HEK293 (cell line): ENCODE measurements at regions not wholly inside any gene's neighbourhood (a gene's known extent, or its start where the extent isn't known, plus 50 kb on each side); places are given as distances from the start of the nearest gene placed in this dataset.

ENCODE experiments used
- CTCF ChIA-PET: fragments of 350-600 bp; formaldehyde crosslinking; extraction: SDS; loops from one replicate; lab custom pipeline; 2021; ENCODE audit warnings: antibody characterized with exemption; lab: Yijun Ruan, JAX
- POLR2A ChIA-PET: fragments of 300-600 bp; formaldehyde crosslinking; extraction: SDS; loops from one replicate; lab custom pipeline; 2020; ENCODE audit warnings: antibody characterized with exemption, inconsistent platforms; lab: Yijun Ruan, JAX
- H3K27ac ChIP-seq: fragments of 200-500 bp; sonication (Bioruptor generic); 2 replicates; pipeline ENCODE4 v1.5.1; 2014; ENCODE audit warnings: low read depth, low read length, control low read depth, inconsistent platforms; ENCODE audit errors: extremely low read depth
- H3K36me3 ChIP-seq, 2 experiments: fragments of 200-500 bp in 1 of 2; sonication (Bioruptor generic) in 1 of 2; 1 replicate in 1 of 2; 2 replicates in 1 of 2; pipeline ENCODE4 v1.5.1; 2014 to 2017; ENCODE audit warnings: inconsistent platforms in 2 of 2, low read length in 2 of 2; ENCODE audit not compliant: control insufficient read depth in 2 of 2, insufficient read depth in 1 of 2
- H3K4me1 ChIP-seq: fragments of 200-500 bp; sonication (Bioruptor generic); 2 replicates; pipeline ENCODE4 v1.5.1; 2014; ENCODE audit warnings: mild to moderate bottlenecking, low read length, inconsistent platforms; ENCODE audit not compliant: control insufficient read depth, insufficient read depth
- H3K4me3 ChIP-seq: 2 replicates; pipeline ENCODE4 v1.5.1; 2011; ENCODE audit warnings: low read depth, mild to moderate bottlenecking, control low read depth, low read length, moderate library complexity
- H3K9me3 ChIP-seq: fragments of 200-500 bp; sonication (Bioruptor generic); 2 replicates; pipeline ENCODE4 v1.5.1; 2014; ENCODE audit warnings: low read depth, low read length, inconsistent platforms; ENCODE audit not compliant: control insufficient read depth, insufficient read depth
- HOXD13 ChIP-seq: sonication (generic); formaldehyde crosslinking; IDR thresholded peaks from 2 replicates; pipeline ENCODE4 v1.8.0; 2022; ENCODE audit warnings: missing genetic modification reagents, borderline replicate concordance
- KLF10 ChIP-seq: fragments of 450-650 bp; IDR thresholded peaks from 2 replicates; pipeline ENCODE4 v1.5.1; 2018; ENCODE audit warnings: missing biosample characterization, mild to moderate bottlenecking, missing genetic modification characterization
- KLF7 ChIP-seq: fragments of 450-650 bp; formaldehyde crosslinking; IDR thresholded peaks from 2 replicates; pipeline ENCODE4 v1.5.1; 2016; ENCODE audit warnings: missing biosample characterization, missing genetic modification characterization, borderline replicate concordance
- SCRT1 ChIP-seq: fragments of 450-650 bp; formaldehyde crosslinking; IDR thresholded peaks from 2 replicates; pipeline ENCODE4 v1.5.1; 2016; ENCODE audit warnings: missing biosample characterization, missing genetic modification characterization, borderline replicate concordance
- SCRT2 ChIP-seq: fragments of 450-650 bp; formaldehyde crosslinking; IDR thresholded peaks from 2 replicates; pipeline ENCODE4 v1.5.1; 2016; ENCODE audit warnings: missing biosample characterization, missing genetic modification characterization
- ZBTB20 ChIP-seq: fragments of 450-650 bp; formaldehyde crosslinking; IDR thresholded peaks from 2 replicates; pipeline ENCODE4 v1.5.1; 2016; ENCODE audit warnings: missing biosample characterization, missing genetic modification characterization
- ZEB2 ChIP-seq: fragments of 450-650 bp; formaldehyde crosslinking; IDR thresholded peaks from 2 replicates; pipeline ENCODE4 v1.5.1; 2016; ENCODE audit warnings: missing biosample characterization, missing genetic modification characterization
- ZFHX2 ChIP-seq: fragments of 450-650 bp; formaldehyde crosslinking; conservative IDR thresholded peaks from 2 replicates; pipeline ENCODE4 v1.5.1; 2016; ENCODE audit warnings: missing biosample characterization, missing genetic modification characterization
- ZFP37 ChIP-seq: fragments of 450-650 bp; formaldehyde crosslinking; IDR thresholded peaks from 2 replicates; pipeline ENCODE4 v1.5.1; 2016; ENCODE audit warnings: missing biosample characterization, missing genetic modification characterization
- ZNF140 ChIP-seq: fragments of 450-650 bp; formaldehyde crosslinking; IDR thresholded peaks from 2 replicates; pipeline ENCODE4 v1.5.1; 2016; ENCODE audit warnings: missing biosample characterization, missing genetic modification characterization
- ZNF157 ChIP-seq: fragments of 450-650 bp; formaldehyde crosslinking; IDR thresholded peaks from 2 replicates; pipeline ENCODE4 v1.5.1; 2016; ENCODE audit warnings: missing biosample characterization, missing genetic modification characterization
- ZNF366 ChIP-seq: fragments of 450-650 bp; formaldehyde crosslinking; conservative IDR thresholded peaks from 2 replicates; pipeline ENCODE4 v1.5.1; 2016; ENCODE audit warnings: missing biosample characterization, missing genetic modification characterization
- ZNF560 ChIP-seq: fragments of 450-650 bp; formaldehyde crosslinking; IDR thresholded peaks from 2 replicates; pipeline ENCODE4 v1.5.1; 2017; ENCODE audit warnings: missing biosample characterization, missing genetic modification characterization, borderline replicate concordance
- ZNF629 ChIP-seq: fragments of 450-650 bp; formaldehyde crosslinking; IDR thresholded peaks from 2 replicates; pipeline ENCODE4 v1.5.1; 2017; ENCODE audit warnings: missing biosample characterization, missing genetic modification characterization
- TF ChIP-seq, protein P1 (sequence below): fragments of 450-650 bp; formaldehyde crosslinking; IDR thresholded peaks from 2 replicates; pipeline ENCODE4 v1.5.1; 2017; ENCODE audit warnings: missing biosample characterization, missing genetic modification characterization
- TF ChIP-seq, protein P2 (sequence below): fragments of 450-650 bp; formaldehyde crosslinking; IDR thresholded peaks from 2 replicates; pipeline ENCODE4 v1.5.1; 2016; ENCODE audit warnings: missing biosample characterization, missing genetic modification characterization
- TF ChIP-seq, protein P3 (sequence below): sonication (generic); formaldehyde crosslinking; IDR thresholded peaks from 2 replicates; pipeline ENCODE4 v1.8.1; 2022; ENCODE audit warnings: mild to moderate bottlenecking, moderate library complexity, missing genetic modification reagents

DNA sequence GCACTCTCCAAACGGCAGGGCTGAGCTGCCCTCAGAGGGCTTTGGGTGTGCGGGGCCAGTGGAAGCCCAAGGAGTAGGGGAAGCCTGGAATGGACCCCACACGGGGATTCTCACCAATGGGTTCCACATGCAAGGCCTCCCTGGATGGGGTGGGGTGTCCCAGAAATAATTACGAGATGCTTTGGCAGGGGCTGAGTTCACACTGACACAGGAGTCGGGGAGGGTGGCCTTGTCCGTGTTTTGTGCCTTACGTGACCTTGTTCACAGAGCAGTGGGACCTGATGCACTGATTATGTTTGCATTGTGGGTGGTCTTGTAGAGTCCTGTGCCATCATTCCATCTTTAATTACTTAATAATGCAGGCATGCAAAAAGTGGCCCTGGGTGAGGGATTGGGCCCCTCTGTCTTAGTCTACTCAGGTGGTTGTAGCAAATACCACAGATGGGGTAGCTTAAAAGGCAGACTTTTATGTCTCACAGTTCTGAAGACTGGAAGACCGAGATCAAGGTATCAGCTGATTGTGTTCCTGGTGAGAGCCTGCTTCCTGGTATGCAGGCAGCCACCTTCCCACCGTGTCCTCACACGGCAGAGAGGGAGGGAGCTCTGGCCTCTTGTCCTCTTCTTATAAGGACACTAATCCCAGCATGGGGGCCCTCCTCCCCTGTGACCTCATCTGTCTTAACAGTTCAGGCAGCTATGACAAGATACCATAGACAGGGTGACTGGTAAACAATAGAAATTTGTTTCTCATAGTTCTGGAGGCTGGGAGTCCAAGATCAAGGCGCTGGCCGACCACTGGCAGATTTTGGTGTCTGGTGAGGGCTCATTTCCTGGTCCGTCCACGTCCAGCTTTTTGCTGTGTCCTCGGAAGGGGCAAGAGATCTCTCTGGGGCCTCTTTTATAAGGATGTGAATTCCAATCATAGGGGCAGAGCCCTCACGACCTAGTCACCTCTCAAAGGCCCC lies 239.4 kb downstream of the IRF8 start:
- TF ChIP-seq HOXD13 (CRISPR knock-in tag) (no peak), KLF10 (tag by site-specific recombination) (no peak), ZBTB20 (tag by site-specific recombination) (no peak), ZNF140 (tag by site-specific recombination) (no peak), KLF7 (no peak), ZNF629 (tag by site-specific recombination) (no peak)
- TF ChIP-seq, protein P1, sequence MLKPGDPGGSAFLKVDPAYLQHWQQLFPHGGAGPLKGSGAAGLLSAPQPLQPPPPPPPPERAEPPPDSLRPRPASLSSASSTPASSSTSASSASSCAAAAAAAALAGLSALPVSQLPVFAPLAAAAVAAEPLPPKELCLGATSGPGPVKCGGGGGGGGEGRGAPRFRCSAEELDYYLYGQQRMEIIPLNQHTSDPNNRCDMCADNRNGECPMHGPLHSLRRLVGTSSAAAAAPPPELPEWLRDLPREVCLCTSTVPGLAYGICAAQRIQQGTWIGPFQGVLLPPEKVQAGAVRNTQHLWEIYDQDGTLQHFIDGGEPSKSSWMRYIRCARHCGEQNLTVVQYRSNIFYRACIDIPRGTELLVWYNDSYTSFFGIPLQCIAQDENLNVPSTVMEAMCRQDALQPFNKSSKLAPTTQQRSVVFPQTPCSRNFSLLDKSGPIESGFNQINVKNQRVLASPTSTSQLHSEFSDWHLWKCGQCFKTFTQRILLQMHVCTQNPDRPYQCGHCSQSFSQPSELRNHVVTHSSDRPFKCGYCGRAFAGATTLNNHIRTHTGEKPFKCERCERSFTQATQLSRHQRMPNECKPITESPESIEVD (tag by site-specific recombination): no peak
- Histone ChIP-seq H3K27ac (no peak overlapping the region), H3K9me3 (no peaks in the 10 kb centered on the region), H3K4me1 (no peaks in the 10 kb centered on the region), H3K4me3 (no peak overlapping the region), H3K36me3 (no peaks in the 10 kb centered on the region)
- ChIA-PET POLR2A (no interaction called here), CTCF (no interaction called here)

DNA sequence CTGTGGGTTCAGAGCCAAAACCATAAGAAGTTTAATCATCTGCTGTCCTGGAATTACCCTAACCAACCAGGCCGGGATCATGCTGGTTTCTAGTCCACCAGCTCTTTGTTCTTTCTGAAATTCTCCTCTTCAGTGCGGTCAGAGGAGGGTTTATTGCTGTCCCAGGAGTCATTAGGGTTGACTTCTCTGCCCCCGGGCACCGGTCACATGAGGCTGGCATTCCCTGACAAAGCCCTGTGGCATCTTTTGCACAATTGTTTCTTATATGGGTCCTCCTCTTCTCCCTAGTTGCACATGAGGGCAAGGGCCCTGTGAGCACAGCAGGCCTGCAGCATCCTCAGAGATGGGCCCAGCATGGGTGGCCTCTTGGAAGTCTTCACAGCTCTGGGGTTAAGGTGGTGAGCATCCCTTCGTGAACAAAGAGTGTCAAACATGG lies 243.9 kb downstream of the IRF8 start:
- Histone ChIP-seq H3K9me3 (no peaks in the 10 kb centered on the region), H3K4me3 (no peak overlapping the region), H3K36me3 (no peaks in the 10 kb centered on the region), H3K27ac (no peak overlapping the region), H3K4me1 (no peaks in the 10 kb centered on the region)
- ChIA-PET CTCF (interaction anchor here (0.6 kb wide), 1 partner anchor 198 kb away, joined by 3 read pairs; no protein-coding TSS in a partner anchor), POLR2A (no interaction called here)
- TF ChIP-seq, protein P2, sequence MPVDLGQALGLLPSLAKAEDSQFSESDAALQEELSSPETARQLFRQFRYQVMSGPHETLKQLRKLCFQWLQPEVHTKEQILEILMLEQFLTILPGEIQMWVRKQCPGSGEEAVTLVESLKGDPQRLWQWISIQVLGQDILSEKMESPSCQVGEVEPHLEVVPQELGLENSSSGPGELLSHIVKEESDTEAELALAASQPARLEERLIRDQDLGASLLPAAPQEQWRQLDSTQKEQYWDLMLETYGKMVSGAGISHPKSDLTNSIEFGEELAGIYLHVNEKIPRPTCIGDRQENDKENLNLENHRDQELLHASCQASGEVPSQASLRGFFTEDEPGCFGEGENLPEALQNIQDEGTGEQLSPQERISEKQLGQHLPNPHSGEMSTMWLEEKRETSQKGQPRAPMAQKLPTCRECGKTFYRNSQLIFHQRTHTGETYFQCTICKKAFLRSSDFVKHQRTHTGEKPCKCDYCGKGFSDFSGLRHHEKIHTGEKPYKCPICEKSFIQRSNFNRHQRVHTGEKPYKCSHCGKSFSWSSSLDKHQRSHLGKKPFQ (tag by site-specific recombination): no peak

DNA sequence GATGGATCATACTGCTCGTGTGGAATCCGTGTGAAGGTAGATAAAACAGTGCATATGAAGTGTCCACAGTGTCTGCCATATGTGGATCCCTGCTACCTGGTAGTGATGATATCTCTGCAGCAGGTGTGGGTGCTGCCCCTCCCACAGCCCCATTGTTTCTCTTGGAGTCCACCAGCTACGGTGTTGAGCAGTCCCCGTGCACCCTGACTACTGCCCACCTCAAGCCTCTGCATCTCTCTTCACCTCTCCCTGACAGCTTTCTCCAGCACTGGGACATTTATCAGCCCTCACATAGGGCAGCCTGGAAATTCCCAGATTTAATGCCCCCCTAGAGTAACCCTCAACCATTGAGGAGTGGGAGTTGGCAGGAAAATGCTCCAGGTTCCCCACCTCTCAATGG lies 244.7 kb downstream of the IRF8 start:
- TF ChIP-seq SCRT1 (no peak), ZNF157 (tag by site-specific recombination) (peak; percentile 81)
- Histone ChIP-seq H3K36me3 (no peaks in the 10 kb centered on the region), H3K4me1 (no peaks in the 10 kb centered on the region), H3K27ac (no peak overlapping the region), H3K9me3 (no peaks in the 10 kb centered on the region), H3K4me3 (no peak overlapping the region)
- POLR2A ChIA-PET: no interaction called here
- CTCF ChIA-PET: no interaction called here

DNA sequence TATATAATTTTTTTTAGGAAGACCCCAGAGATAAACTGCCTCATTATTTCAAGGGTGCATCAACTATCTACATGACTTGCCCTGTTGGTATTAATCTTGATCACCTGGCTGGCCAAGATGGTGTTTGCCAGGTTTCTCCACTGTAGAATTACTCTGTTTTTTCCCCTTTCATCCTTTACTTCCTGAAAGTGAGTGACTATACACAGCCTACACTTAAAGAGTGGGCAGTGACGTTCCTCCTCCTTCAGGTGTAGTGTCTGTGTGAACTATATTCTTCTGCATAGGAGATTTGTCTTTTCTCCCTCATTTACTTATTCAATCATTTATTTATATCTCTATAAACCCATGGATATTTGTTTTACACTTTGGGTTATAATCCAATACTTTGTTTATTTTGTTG lies 246.7 kb downstream of the IRF8 start:
- H3K4me1 ChIP-seq: no peaks in the 10 kb centered on the region
- TF ChIP-seq ZFHX2: no peak
- no peak for TF ChIP-seq ZEB2 (tag by site-specific recombination)
- TF ChIP-seq SCRT2: no peak
- no peak for TF ChIP-seq ZNF366 (tag by site-specific recombination)
- no peak for TF ChIP-seq ZFP37 (tag by site-specific recombination)
- TF ChIP-seq ZNF560: no peak
- TF ChIP-seq, protein P3, sequence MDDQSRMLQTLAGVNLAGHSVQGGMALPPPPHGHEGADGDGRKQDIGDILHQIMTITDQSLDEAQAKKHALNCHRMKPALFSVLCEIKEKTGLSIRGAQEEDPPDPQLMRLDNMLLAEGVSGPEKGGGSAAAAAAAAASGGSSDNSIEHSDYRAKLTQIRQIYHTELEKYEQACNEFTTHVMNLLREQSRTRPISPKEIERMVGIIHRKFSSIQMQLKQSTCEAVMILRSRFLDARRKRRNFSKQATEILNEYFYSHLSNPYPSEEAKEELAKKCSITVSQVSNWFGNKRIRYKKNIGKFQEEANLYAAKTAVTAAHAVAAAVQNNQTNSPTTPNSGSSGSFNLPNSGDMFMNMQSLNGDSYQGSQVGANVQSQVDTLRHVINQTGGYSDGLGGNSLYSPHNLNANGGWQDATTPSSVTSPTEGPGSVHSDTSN: no peak
- TF ChIP-seq, all 188 proteins: peak for 0
- H3K9me3 ChIP-seq: no peaks in the 10 kb centered on the region
- ChIA-PET POLR2A (no interaction called here), CTCF (no interaction called here)
- no peak overlapping the region for H3K27ac ChIP-seq
- no peaks in the 10 kb centered on the region for H3K36me3 ChIP-seq
- H3K4me3 ChIP-seq: no peak overlapping the region
